ENCODE measurements at regions not wholly inside any gene's neighbourhood (a gene's known extent, or its start where the extent isn't known, plus 50 kb on each side); places are given as distances from the start of the nearest gene placed in this dataset.

- TF ChIP-seq CTCF (IDR thresholded peaks at IDR 0.05) (no peak), POLR2A (IDR thresholded peaks at IDR 0.05) (no peak)
These were observed 284.7 kb upstream of the CITED2 start for GRCh38 chr6:139659196-139659595.
